Right ventricle myocardium inferior (tissue), 1 donor: ENCODE measurements at regions not wholly inside any gene's neighbourhood (a gene's known extent, or its start where the extent isn't known, plus 50 kb on each side); places are given as distances from the start of the nearest gene placed in this dataset.
"Not testable (repeated sequence)": the region's sequence is repeated elsewhere in the genome, so short reads cannot be mapped to it uniquely, and the experiment has no call there.

Experiments used
- ATAC-seq: fragments of 200-7000 bp; cut with Tn5 transposase; one replicate; pipeline ENCODE4 v1.9.1; 2020; ENCODE audit warnings: mild to moderate bottlenecking, moderate library complexity
- DNase-seq: peaks from one replicate; pipeline ENCODE4 v3.0.0; 2021; ENCODE audit errors: missing footprints
- intact Hi-C: fragments of 100-400 bp; cut with DNase I; formaldehyde crosslinking; loops from one replicate; pipeline ENCODE4 v1.11.0; 2022
- donor health status: DM: no; HTN: yes; CAD: no; lungs with severe emphysema.

- intact Hi-C loops, result no loop called here
- ATAC-seq (no peak), DNase-seq (no peak)
Observed at GRCh38 chr4:66355328-66355727, 685.0 kb upstream of the EPHA5 start.

DNA sequence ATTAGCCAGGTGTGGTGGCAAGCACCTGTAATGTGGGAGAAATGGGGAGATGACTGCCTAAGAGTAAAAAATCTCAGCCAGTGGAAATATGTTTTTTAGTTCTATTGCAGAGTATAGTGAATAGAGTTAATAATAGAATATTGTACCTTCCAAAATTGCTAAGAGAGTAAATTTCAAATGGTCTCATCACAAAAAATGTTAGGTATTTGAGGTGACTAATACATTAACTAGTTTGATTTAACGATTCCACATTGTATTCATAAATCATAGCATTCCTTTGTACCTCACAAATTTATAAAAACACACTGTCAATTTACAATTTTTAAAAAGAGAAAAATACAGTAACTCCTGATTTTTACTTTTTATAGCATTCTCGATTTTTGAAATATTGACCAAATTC is 681.5 kb upstream of the EPHA5 start:
- ATAC-seq (no peak), DNase-seq (no peak)
- intact Hi-C loops, result no loop called here

DNA sequence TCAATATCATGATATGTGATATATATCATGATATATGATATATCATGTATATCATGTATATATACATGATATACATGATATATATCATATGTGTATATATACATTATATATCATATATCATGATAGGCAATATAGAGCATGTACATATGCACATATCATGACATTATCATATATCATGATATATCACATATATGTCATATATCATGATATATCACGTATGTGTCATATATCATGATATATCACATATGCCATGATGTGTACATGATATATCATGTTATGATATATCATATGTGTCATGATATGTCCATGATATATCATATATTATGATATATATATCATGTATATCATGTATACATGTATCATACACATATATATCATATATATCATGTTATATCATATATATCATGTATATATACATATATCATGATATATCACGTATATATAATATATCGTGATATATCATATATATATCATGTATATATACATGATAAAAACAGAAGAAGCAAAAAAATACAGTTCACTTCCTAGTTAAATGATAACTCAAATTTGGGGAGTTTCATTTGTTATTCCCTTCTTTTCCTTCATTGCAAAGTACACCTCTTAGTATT is 670.1 kb upstream of the EPHA5 start:
- intact Hi-C loops, result no loop called here
- DNase-seq (no peak), ATAC-seq (no peak)

DNA sequence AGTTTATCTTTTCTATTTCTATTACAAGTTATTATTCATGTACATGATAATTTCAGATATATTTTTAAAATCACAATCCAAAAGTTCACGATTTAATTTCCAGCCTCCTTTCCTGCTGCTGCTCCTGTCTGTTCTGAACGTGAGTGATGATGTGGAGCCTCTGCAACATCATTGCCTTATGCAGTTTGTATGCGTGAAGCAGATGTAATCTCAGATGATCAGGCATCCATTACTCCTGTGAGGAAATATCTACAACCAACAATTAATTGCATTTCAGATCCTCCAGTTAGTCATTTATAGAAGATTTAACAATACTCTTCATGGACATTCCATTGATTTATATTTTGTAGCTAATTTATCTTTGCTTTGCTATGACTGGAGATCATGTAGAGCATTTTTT is 668.7 kb upstream of the EPHA5 start:
- no peak for DNase-seq

GRCh38 chr4:66331761-66332160 is 661.5 kb upstream of the EPHA5 start:
- no peak for DNase-seq
- intact Hi-C loops, result no loop called here
- ATAC-seq, result no peak

More for the DNA sequence above, 668.7 kb upstream of the EPHA5 start:
- intact Hi-C loops, result no loop called here
- ATAC-seq, result no peak

- DNase-seq (no peak), ATAC-seq (no peak)
- intact Hi-C loops, result no loop called here
Observed at GRCh38 chr4:66330125-66330524, 659.8 kb upstream of the EPHA5 start.

GRCh38 chr4:66328803-66329574 is 658.7 kb upstream of the EPHA5 start:
- no peak for DNase-seq
- intact Hi-C loops, result no loop called here
- ATAC-seq, result no peak

DNA sequence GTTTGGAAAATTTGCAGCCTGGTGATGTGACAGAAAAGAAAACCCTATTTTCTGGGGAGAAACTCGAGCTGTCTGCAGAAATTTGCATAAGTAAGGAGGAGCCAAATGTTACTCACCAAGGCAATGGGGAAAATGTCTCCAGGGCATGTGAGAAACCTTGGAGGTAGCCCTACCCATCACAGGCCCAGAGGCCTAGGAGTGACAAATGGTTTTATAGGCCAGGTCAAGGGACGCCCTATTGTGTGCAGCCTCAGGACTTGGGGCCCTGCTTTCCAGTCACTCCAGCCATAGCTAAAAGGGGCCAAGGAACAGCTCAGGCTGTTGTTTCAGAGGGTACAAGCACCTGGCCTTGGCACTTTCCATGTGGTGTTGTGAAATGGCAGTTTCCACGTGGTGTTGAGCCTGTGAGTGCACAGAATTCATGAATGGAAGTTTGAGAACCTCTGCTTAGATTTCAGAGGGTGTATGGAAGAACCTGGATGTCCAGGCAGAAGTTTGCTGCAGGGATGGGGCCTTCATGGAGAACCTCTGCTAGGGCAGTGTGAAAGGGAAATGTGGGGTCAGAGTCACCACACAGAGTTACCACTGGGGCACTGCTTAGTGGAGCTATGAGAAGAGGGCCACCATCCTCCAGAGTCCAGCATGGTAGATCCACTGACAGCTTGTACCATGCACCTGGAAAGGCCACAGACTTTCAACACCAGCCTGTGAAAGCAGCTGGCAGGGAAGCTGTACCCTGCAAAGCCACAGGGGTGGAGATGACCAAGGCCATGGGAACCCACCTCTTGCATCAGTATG is 637.6 kb upstream of the EPHA5 start:
- ATAC-seq, result no peak
- intact Hi-C loops, result no loop called here
- DNase-seq, result no peak

- DNase-seq, result no peak
- intact Hi-C loops, result no loop called here
- ATAC-seq, result no peak
Observed at GRCh38 chr4:66300336-66300934, 630.1 kb upstream of the EPHA5 start.

DNA sequence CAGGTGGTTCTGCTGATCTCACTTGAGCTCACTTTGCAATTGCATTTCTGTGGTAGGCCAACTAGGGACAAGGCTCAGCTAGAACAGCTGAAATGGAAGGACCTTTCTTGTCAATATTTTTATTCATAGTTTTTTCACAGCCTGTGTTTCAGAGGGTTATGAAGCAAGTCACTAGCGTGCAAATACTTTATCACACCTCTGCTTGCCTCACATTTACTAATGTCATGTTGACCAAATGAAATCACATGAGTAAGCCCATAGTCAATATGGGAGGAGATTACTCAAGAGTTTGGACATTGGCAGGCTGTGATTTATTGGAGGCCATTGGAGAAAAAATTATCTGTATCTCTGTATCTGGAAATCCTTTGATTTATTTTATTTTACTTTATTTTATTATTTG is 628.3 kb upstream of the EPHA5 start:
- ATAC-seq (no peak), DNase-seq (no peak)
- intact Hi-C loops, result no loop called here

DNA sequence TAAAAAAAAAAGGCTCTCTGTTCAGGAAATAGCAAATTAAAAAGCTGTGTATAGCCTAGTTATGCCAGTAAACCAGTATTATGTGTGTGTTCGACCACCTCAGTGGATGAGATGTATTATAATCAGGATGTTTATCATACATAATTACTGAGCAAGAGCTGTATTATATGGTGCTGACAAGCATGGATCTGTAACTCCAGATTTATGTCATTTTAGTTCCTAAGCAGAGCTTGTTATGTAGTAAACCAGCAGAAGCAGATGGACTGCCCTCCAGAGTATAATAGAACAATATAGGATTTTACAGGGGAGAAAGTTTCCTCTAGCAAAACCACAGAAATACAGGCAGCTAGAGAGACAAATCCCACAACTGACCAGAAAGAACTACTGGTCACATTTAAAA is 627.4 kb upstream of the EPHA5 start:
- ATAC-seq, result no peak
- intact Hi-C loops, result no loop called here
- no peak for DNase-seq

DNA sequence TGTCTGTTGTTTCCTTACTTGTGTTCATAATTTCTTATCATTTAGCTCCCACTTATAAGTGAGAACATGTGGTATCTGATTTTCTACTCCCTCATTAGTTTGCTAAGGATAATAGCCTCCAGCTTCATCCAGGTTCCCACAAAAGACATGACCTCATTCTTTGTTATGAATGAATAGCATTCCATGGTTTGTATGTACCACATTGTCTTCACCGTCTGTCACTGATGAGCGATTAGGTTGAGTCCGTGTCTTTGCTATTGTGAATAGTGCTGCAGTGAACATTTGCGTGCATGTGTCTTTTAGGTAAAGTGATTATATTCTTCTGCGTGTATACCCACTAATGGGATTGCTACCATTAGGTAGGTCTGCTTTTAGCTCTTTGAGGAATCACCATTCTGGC is 624.3 kb upstream of the EPHA5 start:
- ATAC-seq (no peak), DNase-seq (no peak)
- intact Hi-C loops, result no loop called here

- intact Hi-C loops, result no loop called here
- ATAC-seq (no peak), DNase-seq (peak; percentile 60)
Observed at GRCh38 chr4:66284991-66285451, 614.7 kb upstream of the EPHA5 start.

- intact Hi-C loops, result no loop called here
- DNase-seq (no peak), ATAC-seq (no peak)
Observed at GRCh38 chr4:66279084-66279483, 608.8 kb upstream of the EPHA5 start.

GRCh38 chr4:66275411-66276038 is 605.2 kb upstream of the EPHA5 start:
- DNase-seq (no peak), ATAC-seq (no peak)
- intact Hi-C loops, result no loop called here

DNA sequence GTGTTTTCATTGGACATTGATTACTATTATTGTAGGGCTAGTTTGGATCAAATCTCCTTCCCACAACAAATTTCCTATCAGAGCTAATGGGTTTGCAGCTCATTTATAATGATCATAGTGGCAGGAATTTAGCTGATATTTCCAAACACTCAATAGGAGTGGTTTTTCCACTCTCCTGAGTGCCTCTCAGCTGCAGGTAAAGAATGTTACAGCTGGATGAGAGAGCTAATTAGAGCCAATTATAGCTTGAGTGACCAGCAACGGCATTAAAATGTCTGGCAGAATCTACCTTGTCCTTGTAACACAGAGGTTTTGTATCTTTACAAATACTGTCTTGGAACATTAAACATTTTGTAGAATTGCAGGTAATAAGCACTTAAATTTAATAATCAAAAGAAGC is 602.8 kb upstream of the EPHA5 start:
- ATAC-seq (no peak), DNase-seq (no peak)
- intact Hi-C loops, result no loop called here

DNA sequence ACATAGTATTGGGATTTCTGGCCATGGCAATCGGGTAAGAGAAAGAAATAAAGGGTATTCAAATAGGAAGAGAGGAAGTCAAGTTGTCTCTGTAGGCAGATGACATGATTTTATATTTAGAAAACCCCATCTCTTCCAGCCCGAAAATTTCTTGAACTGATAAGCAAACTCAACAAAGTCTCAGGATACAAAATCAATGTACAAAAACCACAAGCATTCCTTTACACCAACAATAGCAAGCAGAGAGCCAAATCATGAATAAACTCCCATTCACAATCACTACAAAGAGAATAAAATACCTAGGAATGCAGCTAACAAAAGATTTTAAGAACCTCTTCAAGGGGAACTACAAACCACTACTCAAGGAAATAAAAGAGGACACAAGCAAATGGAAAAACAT is 600.1 kb upstream of the EPHA5 start:
- ATAC-seq, intact Hi-C loops, DNase-seq: not testable (repeated sequence)

- intact Hi-C loops, DNase-seq, ATAC-seq: not testable (repeated sequence)
Observed at GRCh38 chr4:66266554-66266953, 596.3 kb upstream of the EPHA5 start.

GRCh38 chr4:66266035-66266434 is 595.7 kb upstream of the EPHA5 start:
- DNase-seq, result no peak
- ATAC-seq, result no peak

More at GRCh38 chr4:66266035-66266434, 595.7 kb upstream of the EPHA5 start:
- intact Hi-C loops, result no loop called here
